ENCODE measurements at regions not wholly inside any gene's neighbourhood (a gene's known extent, or its start where the extent isn't known, plus 50 kb on each side); places are given as distances from the start of the nearest gene placed in this dataset.

DNA sequence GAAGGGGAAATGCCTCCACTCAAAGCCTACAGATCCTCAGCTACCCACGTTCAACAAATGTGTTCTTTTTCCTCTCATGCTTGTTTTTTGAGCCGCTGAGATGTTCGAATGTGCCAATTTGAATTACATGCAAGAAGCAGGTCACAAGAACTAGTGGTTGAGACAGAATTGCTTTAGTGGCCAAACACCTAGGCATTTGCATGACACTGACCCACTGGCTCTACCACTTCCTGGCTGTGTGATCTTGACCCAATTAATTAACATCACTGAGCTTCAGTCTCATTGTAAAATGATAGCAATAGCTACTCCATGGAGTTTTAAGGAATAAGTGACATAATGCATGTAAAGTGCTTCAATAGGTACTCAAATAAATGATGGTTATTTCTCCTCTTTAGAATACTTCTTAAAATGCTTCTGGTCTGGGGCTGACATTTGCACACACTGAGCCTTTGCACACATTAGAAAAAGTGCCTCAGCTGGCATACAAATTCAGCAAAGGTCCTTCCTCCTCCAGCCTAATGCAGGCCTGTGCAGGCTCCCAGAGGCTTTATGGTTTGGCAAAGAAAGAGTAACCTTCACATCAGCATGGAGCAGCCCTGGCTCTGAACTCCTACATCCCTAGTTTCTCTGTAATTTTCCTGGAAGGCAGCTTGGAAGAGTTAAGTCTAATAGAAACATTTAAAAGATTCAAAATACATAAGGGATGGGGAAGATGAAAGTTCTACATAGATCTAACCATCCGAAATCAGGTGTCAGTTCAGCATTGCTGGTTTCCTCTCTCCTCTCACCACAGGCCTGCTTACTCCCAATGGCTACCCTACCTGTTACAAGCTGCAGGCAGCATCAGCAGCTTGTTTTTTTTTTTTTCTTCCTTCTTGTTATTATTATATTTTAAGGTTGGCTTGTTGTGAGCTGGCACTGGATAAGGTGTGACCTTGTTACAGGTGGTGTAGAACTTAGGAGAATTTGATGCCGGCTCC is 107.4 kb downstream of the TBX19 start:
- DNase-seq (ENCODE audit: low read depth, low spot score) = no peak
- Histone ChIP-seq H3K27ac (ENCODE audit: low read depth, low read length) (no peak overlapping the region), H3K27me3 (ENCODE audit: control insufficient read depth, insufficient read depth, low read length) (peaks cover 6% of the 10 kb centered on the region), H3K4me3 (ENCODE audit: low read depth, low read length) (no peak overlapping the region), H3K9me3 (ENCODE audit: control insufficient read depth, insufficient read depth, low read length) (no peaks in the 10 kb centered on the region)
- POLR2A ChIA-PET = no interaction called here
- CTCF ChIA-PET = interaction anchor here (0.6 to 2.2 kb wide), 2 partner anchors 45 kb away, joined by 3 to 9 read pairs; no protein-coding TSS in a partner anchor
- no peak for TF ChIP-seq CTCF (IDR thresholded peaks at IDR 0.05; ENCODE audit: low read depth, low read length)

DNA sequence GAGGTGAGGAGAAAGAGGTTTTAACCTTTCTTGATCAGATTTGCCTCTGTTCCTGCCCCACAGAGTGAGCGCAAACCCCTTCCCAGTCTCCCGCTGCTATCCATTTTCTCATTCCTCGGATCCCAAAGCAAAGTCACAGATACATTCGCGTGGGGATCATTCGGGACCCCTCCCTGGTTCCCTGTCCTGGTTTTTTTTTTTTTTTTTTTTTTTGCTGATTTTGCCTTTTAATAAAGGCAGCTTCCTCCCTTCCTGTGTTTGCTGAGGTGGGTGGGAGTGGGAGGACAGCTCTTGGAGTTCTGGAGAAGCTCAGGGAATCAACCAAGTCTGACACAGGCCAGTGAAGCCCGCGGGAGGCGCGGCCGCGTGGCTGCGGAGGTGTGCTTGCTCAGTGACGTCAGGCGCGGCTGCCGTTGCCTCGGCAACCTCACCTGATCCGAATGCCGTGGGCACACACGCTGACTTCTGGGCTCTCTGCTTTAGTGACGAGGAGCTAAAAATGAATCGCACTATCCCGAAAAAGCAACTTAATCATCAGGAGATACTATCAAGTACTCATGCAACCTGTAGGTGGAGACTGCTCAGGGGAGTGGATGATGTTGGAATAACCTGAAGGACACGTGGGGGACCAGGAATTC is 106.4 kb downstream of the TBX19 start:
- TF ChIP-seq CTCF (IDR thresholded peaks at IDR 0.05; ENCODE audit: low read depth, low read length) = no peak
- CTCF ChIA-PET = interaction anchor here (0.6 kb wide), 1 partner anchor 44 kb away, joined by 3 read pairs; no protein-coding TSS in a partner anchor
- no peak for DNase-seq (ENCODE audit: low read depth, low spot score)
- Histone ChIP-seq H3K4me3 (ENCODE audit: low read depth, low read length) (no peak overlapping the region), H3K27ac (ENCODE audit: low read depth, low read length) (no peak overlapping the region), H3K27me3 (ENCODE audit: control insufficient read depth, insufficient read depth, low read length) (peaks cover 6% of the 10 kb centered on the region), H3K9me3 (ENCODE audit: control insufficient read depth, insufficient read depth, low read length) (no peaks in the 10 kb centered on the region)
- POLR2A ChIA-PET = no interaction called here

GRCh38 chr1:168386492-168386891 is 105.8 kb downstream of the TBX19 start:
- Histone ChIP-seq H3K27me3 (ENCODE audit: control insufficient read depth, insufficient read depth, low read length) (peaks cover 6% of the 10 kb centered on the region), H3K4me3 (ENCODE audit: low read depth, low read length) (no peak overlapping the region), H3K27ac (ENCODE audit: low read depth, low read length) (no peak overlapping the region), H3K9me3 (ENCODE audit: control insufficient read depth, insufficient read depth, low read length) (no peaks in the 10 kb centered on the region)
- DNase-seq (ENCODE audit: low read depth, low spot score) = no peak
- POLR2A ChIA-PET = no interaction called here
- TF ChIP-seq CTCF (IDR thresholded peaks at IDR 0.05; ENCODE audit: low read depth, low read length) = no peak
- CTCF ChIA-PET = no interaction called here

DNA sequence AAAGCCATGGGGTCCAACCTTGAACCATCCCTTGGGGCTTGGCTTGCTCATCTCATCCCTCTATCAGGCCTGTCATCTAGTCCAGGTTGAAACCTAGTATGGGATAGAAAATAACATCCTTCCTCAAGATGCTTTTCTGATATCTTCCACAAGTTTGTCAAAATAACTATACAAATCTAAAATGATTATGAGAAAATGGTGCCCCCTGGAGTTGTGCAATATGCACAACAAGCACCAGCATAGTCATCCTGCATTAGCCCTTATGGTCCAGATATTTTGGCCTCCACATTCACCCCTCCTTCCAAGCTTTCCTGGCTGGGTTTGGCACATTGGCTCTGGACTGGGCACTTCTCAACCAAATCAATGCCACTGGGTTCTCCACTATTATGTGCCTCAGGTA is 101.2 kb downstream of the TBX19 start:
- H3K27ac ChIP-seq (ENCODE audit: low read depth, low read length) = no peak overlapping the region
- TF ChIP-seq CTCF (IDR thresholded peaks at IDR 0.05; ENCODE audit: low read depth, low read length) = no peak
- no peak overlapping the region for H3K4me3 ChIP-seq (ENCODE audit: low read depth, low read length)
- CTCF ChIA-PET = interaction anchor here (1.1 kb wide), 1 partner anchor 39 kb away, joined by 4 read pairs; no protein-coding TSS in a partner anchor
- POLR2A ChIA-PET = no interaction called here
- H3K27me3 ChIP-seq (ENCODE audit: control insufficient read depth, insufficient read depth, low read length) = peaks cover 3% of the 10 kb centered on the region
- H3K9me3 ChIP-seq (ENCODE audit: control insufficient read depth, insufficient read depth, low read length) = no peaks in the 10 kb centered on the region
- DNase-seq (ENCODE audit: low read depth, low spot score) = no peak

DNA sequence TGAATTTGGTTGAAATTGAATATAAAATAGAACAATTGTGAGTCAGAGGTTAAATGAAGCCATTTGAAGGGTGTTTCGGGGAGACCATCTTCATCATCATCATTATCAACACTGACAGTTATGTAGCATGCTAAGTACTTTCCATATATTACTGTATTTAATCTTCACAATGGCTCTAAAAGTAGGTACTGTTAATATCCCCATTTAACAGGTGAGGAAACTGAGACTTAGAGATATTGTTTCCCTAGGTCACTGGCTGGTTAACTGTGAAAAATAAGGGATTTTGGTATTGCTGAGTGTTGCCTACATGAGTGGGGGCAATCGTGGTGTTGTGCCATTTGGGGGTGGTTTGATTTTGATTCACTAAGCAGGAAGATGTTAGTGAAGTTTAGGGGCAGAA is 100.3 kb downstream of the TBX19 start:
- Histone ChIP-seq H3K9me3 (ENCODE audit: control insufficient read depth, insufficient read depth, low read length) (no peaks in the 10 kb centered on the region), H3K4me3 (ENCODE audit: low read depth, low read length) (no peak overlapping the region), H3K27ac (ENCODE audit: low read depth, low read length) (no peak overlapping the region), H3K27me3 (ENCODE audit: control insufficient read depth, insufficient read depth, low read length) (peaks cover 3% of the 10 kb centered on the region)
- POLR2A ChIA-PET = no interaction called here
- no peak for DNase-seq (ENCODE audit: low read depth, low spot score)
- no peak for TF ChIP-seq CTCF (IDR thresholded peaks at IDR 0.05; ENCODE audit: low read depth, low read length)
- CTCF ChIA-PET = no interaction called here

Data from AG04450 (cell line).